NB4 (cell line): ENCODE measurements at regions not wholly inside any gene's neighbourhood (a gene's known extent, or its start where the extent isn't known, plus 50 kb on each side); places are given as distances from the start of the nearest gene placed in this dataset.

Source experiments
- POLR2A ChIP-seq: IDR thresholded peaks from 2 replicates; pipeline ENCODE4 v1.6.1; 2011; ENCODE audit warnings: mild to moderate bottlenecking; ENCODE audit not compliant: insufficient read length; ENCODE audit errors: extremely low read depth
- TF ChIP-seq, protein P1 (sequence below): IDR thresholded peaks from one replicate; pipeline ENCODE4 v1.5.1; 2012; ENCODE audit warnings: low read depth, low read length
- TF ChIP-seq, protein P2 (sequence below): IDR thresholded peaks from 2 replicates; pipeline ENCODE4 v1.6.1; 2011; ENCODE audit warnings: low read depth, low read length

DNA sequence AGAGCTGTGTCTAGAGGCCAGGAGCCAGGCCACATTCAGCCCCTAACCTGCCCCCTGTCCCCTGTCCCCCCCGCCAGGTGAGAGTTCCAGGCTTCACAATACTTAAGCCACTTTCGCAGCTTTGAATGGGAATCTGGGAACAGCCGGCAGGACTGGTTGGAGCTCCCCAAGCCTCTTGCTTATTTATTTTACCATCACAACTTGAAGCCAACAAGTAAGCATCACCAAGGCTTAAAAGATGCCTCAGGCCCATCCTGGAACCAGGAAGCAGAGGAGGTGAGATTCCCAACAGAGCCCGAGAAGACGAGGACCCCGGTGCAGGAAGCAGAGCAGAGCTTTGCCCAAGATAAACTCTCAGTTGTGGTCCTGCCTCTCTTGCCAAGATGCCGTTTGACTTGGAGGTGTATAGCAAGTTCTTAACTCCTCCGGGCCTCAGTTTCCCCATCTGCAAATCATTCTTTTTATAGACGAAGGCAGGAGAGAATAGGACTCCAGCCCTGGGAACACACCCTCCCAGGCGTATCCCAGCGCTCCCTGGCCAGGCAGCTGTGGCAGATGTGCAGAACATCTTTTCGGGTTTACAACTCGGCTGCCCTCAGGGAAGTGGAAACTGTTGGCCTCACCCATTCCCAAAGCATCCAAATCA, 66.8 kb upstream of the SLC25A33 start:
- TF ChIP-seq, protein P1, sequence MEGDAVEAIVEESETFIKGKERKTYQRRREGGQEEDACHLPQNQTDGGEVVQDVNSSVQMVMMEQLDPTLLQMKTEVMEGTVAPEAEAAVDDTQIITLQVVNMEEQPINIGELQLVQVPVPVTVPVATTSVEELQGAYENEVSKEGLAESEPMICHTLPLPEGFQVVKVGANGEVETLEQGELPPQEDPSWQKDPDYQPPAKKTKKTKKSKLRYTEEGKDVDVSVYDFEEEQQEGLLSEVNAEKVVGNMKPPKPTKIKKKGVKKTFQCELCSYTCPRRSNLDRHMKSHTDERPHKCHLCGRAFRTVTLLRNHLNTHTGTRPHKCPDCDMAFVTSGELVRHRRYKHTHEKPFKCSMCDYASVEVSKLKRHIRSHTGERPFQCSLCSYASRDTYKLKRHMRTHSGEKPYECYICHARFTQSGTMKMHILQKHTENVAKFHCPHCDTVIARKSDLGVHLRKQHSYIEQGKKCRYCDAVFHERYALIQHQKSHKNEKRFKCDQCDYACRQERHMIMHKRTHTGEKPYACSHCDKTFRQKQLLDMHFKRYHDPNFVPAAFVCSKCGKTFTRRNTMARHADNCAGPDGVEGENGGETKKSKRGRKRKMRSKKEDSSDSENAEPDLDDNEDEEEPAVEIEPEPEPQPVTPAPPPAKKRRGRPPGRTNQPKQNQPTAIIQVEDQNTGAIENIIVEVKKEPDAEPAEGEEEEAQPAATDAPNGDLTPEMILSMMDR: no peak
- no peak for TF ChIP-seq POLR2A
- TF ChIP-seq, protein P2, sequence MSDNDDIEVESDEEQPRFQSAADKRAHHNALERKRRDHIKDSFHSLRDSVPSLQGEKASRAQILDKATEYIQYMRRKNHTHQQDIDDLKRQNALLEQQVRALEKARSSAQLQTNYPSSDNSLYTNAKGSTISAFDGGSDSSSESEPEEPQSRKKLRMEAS: no peak
